ENCODE measurements at regions not wholly inside any gene's neighbourhood (a gene's known extent, or its start where the extent isn't known, plus 50 kb on each side); places are given as distances from the start of the nearest gene placed in this dataset.
"Not testable (repeated sequence)": the region's sequence is repeated elsewhere in the genome, so short reads cannot be mapped to it uniquely, and the experiment has no call there.

- TF ChIP-seq ETV6 (conservative IDR thresholded peaks at IDR 0.05 in 1 of 2, IDR thresholded peaks at IDR 0.05 in 1 of 2; ENCODE audit: borderline replicate concordance in 1 of 2, low read depth in 1 of 2): no peak
- no peak for TF ChIP-seq JUND (IDR thresholded peaks at IDR 0.05; ENCODE audit: low read depth, low read length)
- TF ChIP-seq YY1 (IDR thresholded peaks at IDR 0.05; ENCODE audit: low read depth, low read length): no peak
Measured at GRCh38 chr11:54985731-54986130, 276.2 kb upstream of the TRIM48 start (continued).

- RAD21 ChIA-PET (ENCODE audit: unreplicated experiment); H4K20me1 ChIP-seq (ENCODE audit: control insufficient read depth, insufficient read depth); H3K27ac ChIP-seq (ENCODE audit: control insufficient read depth, insufficient read depth); BruUV-seq (replicated peaks); H3K4me2 ChIP-seq (ENCODE audit: control insufficient read depth, insufficient read depth); CTCF ChIA-PET; H3K9me3 ChIP-seq (replicated peaks; ENCODE audit: control insufficient read depth, insufficient read depth, low read length); H3K9ac ChIP-seq (ENCODE audit: control insufficient read depth, insufficient read depth, low read length); H2AFZ ChIP-seq (ENCODE audit: control insufficient read depth, low read depth, low read length); H3K36me3 ChIP-seq (ENCODE audit: control insufficient read depth in 2 of 2, insufficient read depth in 2 of 2, low read length in 1 of 2); H3K27me3 ChIP-seq (replicated peaks in 1 of 2; ENCODE audit: control insufficient read depth in 2 of 2, insufficient read depth in 2 of 2, low read length in 1 of 2); SMC1A ChIA-PET (ENCODE audit: uncharacterized antibody, unreplicated experiment); POLR2A ChIA-PET; in situ Hi-C loops (cut with MboI); H3K4me1 ChIP-seq (ENCODE audit: control insufficient read depth, insufficient read depth, low read length); DNase-seq (ENCODE audit: low read depth, low spot score); H3K79me2 ChIP-seq (ENCODE audit: control insufficient read depth, insufficient read depth, low read length); ATAC-seq; H3K4me3 ChIP-seq; FAIRE-seq: not testable (repeated sequence)
- intact Hi-C loops (cut with micrococcal nuclease; ENCODE audit: unreplicated experiment): loop anchor here (10.0 kb wide), 1 partner anchor 56 kb away; no protein-coding TSS in a partner anchor
- 34% methylated on average over 2 of the region's 2 CpGs for whole genome bisulfite sequencing (ENCODE audit: insufficient coverage, insufficient replicate concordance, low lambda C conversion rate, missing lambda C conversion rate)
Measured at GRCh38 chr11:55028837-55029236, 233.1 kb upstream of the TRIM48 start.

GRCh38 chr11:55054723-55055122 is 207.2 kb upstream of the TRIM48 start:
- no TSS peak for BruUV-seq (replicated peaks)
- ChIA-PET SMC1A (ENCODE audit: uncharacterized antibody, unreplicated experiment) (interaction anchor here (1.0 kb wide), 1 partner anchor 18 kb away, joined by 3 read pairs; no protein-coding TSS in a partner anchor), CTCF (no interaction called here), POLR2A (no interaction called here), RAD21 (ENCODE audit: unreplicated experiment) (no interaction called here)
- Histone ChIP-seq H3K9ac (ENCODE audit: control insufficient read depth, insufficient read depth, low read length) (no peak overlapping the region), H3K79me2 (ENCODE audit: control insufficient read depth, insufficient read depth, low read length) (no peaks in the 10 kb centered on the region), H3K4me2 (ENCODE audit: control insufficient read depth, insufficient read depth) (no peak overlapping the region), H3K27ac (ENCODE audit: control insufficient read depth, insufficient read depth) (no peak overlapping the region), H2AFZ (ENCODE audit: control insufficient read depth, low read depth, low read length) (no peak overlapping the region), H3K36me3 (ENCODE audit: control insufficient read depth in 2 of 2, insufficient read depth in 2 of 2, low read length in 1 of 2) (no peaks in the 10 kb centered on the region), H3K27me3 (replicated peaks in 1 of 2; ENCODE audit: control insufficient read depth in 2 of 2, insufficient read depth in 2 of 2, low read length in 1 of 2) (no peaks in the 10 kb centered on the region), H3K4me3 (no peak overlapping the region), H3K4me1 (ENCODE audit: control insufficient read depth, insufficient read depth, low read length) (no peaks in the 10 kb centered on the region), H4K20me1 (ENCODE audit: control insufficient read depth, insufficient read depth) (no peaks in the 10 kb centered on the region), H3K9me3 (replicated peaks; ENCODE audit: control insufficient read depth, insufficient read depth, low read length) (no peaks in the 10 kb centered on the region)
- FAIRE-seq (no peak), DNase-seq (ENCODE audit: low read depth, low spot score) (no peak), ATAC-seq (no peak)
- in situ Hi-C loops (cut with MboI) (no loop called here), intact Hi-C loops (cut with micrococcal nuclease; ENCODE audit: unreplicated experiment) (no loop called here)
- TF ChIP-seq MTA3 (IDR thresholded peaks at IDR 0.05; ENCODE audit: borderline replicate concordance, low read length): no peak
- no peak for TF ChIP-seq NR2F1 (conservative IDR thresholded peaks at IDR 0.05)
- TF ChIP-seq ATF3 (IDR thresholded peaks at IDR 0.05; ENCODE audit: borderline replicate concordance, extremely low read depth, low read depth, low read length): no peak
- TF ChIP-seq E2F8 (IDR thresholded peaks at IDR 0.05; ENCODE audit: low read depth, partially characterized antibody): no peak
- TF ChIP-seq SIN3A (IDR thresholded peaks at IDR 0.05; ENCODE audit: low read depth, low read length): no peak
- TF ChIP-seq POLR2AphosphoS2 (IDR thresholded peaks at IDR 0.05; ENCODE audit: low read depth, low read length): no peak
- no peak for TF ChIP-seq RELB (IDR thresholded peaks at IDR 0.05; ENCODE audit: low read depth)
- no peak for TF ChIP-seq SP1 (IDR thresholded peaks at IDR 0.05; ENCODE audit: low read depth, low read length)
- TF ChIP-seq POLR2AphosphoS5 (IDR thresholded peaks at IDR 0.05; ENCODE audit: low read length): no peak
- TF ChIP-seq BRCA1 (IDR thresholded peaks at IDR 0.05; ENCODE audit: low read depth, low read length): no peak

Data from GM12878 (cell line).